Islet precursor cell (in vitro differentiated cells): ENCODE measurements at regions not wholly inside any gene's neighbourhood (a gene's known extent, or its start where the extent isn't known, plus 50 kb on each side); places are given as distances from the start of the nearest gene placed in this dataset.

Source experiments
- DNase-seq: peaks from one replicate; pipeline ENCODE4 v3.0.0-alpha.2; 2018

DNA sequence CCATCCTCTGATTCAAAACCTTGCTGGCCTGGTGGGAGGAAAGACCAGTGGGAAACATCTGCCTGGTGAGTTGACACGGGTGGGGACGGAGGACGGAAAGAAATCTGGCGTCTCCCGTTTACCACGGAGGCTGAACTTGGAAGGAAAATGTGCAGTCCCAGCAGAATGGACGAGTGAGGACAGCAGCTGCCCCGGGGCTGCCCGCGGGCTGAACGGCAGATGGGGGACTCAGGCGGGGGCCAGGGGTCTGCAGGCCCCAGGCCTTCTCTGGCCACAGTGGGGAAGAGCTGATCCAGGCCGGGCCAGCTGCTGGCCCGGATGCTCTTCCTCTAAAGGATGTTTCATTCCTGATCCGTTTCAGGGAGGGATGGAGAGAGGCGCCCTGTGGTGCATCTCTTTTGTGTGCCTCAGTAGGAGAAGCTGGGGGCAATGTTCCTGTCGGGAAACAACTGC is 147.5 kb upstream of the CHST15 start:
- no peak for DNase-seq

DNA sequence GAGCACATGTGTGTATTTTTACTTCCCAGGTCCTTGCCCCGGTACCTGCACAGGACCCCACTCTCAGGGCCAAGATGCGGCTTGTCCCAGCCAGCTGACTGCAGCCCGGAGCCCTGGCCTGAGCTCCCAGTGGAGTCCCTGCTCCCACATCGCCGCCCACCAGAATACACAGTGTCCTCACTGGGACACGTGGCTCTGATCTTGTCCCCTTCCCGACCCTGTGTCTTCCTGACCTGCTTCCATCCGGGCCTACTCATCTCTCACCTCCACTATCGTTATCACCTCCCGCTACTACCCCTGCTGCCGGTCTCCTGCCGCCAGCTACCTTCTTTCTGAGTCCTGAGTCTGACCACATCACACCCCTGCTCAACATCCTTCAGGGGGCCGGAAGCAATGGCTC is 146.3 kb upstream of the CHST15 start:
- DNase-seq, result no peak

DNA sequence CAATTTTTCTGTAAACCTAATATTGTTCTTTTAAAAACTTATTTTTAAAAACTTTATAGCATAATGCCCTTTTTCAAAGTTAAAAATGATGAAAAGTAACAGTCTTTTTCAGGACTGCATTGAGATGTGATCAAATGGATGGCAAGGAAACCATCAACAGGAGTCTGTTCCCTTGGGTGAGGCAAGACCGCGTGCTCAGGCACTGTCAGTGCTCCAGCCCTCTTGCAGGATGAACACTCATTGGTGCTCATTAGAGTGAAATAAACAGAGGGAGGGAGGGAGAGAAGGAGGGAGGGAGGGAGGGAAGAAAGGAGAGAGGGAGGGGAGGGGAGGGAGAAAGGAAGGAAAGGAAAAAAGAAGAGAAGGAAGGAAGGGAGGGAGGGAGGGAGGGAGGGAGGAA is 145.7 kb upstream of the CHST15 start:
- no peak for DNase-seq

DNA sequence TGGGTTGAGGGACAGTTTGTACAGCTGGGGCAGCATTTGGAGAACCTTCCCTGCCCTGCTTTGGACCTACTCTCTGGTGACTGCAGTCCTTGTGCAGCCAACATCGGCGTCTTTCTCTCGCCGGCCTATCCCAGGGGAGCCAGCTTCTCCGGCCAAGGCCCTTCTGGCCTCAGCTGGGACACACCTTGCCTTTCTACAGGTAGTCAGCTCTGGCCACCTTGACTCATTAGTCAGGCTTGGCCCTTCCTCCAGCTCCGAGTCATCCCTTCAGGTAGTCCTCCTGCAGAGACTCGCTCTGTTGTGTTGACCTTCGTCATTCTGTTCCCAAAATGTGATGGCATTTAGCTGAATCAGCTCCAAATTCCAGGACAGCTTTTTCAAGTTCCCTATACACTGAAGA is 145.0 kb upstream of the CHST15 start:
- DNase-seq, result no peak

DNA sequence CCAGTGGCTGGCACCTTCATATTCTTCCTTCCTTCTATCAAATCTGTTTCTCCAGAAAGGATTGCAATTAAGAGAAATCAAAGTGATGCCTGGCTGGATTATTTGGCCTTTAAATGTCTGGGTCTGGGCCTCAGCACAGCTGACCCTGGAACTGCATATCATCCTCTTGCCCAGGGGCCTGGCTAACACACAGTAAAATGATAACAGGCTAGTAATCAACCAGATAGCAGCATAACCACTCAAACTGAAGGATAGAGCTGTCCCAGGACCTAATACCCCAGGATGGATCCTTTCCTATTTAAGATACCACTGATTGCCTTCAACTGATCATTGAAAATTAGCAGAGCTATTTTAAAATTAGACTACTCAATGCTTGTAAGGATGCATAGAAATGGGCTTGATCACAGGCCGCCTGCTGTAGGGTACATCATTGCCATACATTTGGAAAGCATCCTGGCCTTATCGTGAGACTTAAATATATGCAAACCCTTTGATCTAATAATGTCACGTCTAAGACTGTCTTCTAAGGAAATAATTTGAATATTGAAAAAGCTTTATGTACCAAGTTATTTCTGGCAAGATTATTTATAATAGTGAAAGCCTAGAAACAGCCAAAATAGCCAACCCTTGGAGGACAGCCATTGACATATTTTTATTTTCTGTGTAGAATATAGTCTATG is 144.0 kb upstream of the CHST15 start:
- DNase-seq, result no peak

DNA sequence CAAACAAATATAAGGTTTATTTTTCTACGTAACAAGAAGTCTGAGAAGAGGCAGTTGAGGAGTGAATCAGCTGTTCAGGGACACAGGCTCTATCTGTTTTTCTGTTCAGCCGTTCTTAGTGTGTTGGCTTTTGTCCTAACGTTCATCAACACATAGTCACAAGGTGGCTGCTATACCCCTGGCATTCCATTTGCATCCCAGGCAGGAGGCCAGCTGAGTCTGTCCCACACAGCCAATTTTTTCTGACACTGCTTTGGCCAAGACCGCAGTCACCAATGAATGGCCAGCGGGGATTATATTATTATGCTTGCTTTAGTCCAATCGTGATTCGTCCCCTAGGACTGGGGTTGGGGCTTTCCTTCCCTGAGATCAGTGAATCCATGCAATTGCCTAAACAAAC is 143.4 kb upstream of the CHST15 start:
- no peak for DNase-seq

DNA sequence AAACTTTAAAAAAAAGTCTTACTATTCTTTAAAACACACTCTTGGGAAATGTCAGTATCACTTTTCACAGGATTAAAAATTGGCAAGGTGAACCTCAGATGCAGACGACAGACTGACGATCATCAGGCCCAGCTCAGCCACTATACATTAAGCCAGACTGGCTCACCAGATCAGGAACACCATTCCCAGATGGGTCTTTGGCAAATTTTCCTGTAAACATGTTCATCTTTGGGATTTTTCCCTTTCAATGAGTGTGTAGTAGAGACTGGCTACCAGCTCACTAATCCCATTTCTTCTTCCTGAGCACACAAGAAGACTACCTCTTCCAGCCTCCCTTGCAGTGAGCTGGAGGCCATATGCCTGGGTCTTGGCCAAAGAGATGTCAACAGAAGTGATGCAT is 142.7 kb upstream of the CHST15 start:
- DNase-seq, result no peak

DNA sequence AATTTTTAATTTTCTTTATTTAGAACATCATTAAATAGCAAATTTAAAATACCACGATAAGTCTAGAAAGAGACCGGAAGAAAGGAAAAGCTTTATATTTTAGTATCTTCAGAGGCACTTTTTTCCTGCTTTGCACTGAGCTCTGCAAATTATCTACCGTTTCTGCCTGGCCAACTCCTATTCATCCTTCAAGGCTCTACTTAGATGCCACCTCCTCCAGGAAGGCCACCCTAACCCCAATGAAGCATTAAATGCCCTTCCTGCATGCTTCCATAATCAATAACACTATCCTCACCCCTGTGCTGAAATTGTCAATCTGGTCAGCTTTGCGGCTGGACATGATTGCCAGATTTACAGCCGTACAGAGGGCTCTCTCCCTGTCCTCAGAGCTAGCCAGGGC is 141.8 kb upstream of the CHST15 start:
- no peak for DNase-seq

DNA sequence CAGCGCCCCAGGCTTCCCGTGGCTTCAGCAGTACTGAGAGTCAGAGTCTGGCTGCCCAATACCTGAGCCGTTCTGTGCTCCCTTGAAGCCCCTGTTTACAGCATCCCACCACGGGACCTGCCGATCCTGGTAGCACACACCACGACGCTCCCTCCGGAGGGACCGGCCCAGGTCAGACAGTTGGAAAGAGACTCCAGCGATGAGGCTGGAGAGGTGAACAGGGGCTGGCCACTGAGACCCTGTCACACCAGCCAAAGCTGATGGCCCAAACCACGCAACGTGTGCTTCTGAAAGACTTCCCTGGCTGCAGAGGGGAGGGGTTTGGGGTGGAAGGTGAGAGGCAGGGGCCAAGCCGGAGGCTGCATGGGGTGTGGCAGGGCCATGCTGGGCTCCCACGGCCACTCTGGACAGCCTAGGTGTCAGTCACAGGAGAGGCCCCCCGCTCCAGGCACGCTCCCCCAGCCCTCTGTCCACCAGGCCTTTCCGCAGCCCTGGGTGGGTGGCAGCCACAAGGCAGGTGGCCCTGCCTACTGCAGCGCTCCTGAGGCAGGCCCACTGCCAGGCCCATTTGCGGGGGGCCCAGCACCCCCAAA is 140.2 kb upstream of the CHST15 start:
- DNase-seq, result no peak

DNA sequence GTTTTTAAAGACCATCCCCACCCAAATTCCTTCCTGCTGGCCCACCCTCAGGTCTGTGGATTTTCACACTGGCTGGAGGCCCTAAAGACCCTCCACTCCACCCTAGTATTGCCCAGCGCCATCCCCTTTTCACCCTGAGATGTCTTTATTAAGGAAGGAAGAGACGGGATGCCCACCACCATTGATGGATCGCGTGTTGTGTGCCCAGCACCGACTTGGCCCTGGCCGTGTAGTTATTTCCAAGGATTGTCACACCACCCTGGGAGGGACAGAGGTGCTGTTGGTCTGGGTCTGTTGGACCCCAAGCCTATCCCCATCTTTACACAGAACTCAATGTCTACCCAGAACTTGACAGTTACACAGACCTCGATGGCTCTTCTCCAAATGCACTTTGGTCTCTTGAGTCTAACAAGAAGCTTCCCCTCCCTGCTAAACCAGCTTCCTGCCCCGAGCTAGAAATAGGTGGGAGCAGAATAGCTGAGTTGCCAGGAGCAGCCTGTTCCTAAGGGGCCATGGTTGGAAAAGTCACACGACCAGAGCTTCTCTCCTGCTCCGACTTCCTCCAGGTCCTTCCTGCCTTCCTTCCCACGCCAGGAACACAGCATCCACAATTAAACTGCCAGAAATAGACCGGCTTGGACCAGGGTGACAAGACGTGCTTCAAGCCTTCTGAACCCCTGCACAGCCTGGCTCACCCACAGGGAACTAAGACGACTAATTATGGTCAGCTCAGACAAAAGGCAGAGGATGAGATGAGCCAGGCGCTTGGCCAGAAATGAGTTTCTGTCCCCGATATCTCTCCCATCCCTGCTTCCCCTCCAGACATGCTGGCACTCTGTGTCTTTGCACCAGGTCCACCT is 139.5 kb upstream of the CHST15 start:
- no peak for DNase-seq

DNA sequence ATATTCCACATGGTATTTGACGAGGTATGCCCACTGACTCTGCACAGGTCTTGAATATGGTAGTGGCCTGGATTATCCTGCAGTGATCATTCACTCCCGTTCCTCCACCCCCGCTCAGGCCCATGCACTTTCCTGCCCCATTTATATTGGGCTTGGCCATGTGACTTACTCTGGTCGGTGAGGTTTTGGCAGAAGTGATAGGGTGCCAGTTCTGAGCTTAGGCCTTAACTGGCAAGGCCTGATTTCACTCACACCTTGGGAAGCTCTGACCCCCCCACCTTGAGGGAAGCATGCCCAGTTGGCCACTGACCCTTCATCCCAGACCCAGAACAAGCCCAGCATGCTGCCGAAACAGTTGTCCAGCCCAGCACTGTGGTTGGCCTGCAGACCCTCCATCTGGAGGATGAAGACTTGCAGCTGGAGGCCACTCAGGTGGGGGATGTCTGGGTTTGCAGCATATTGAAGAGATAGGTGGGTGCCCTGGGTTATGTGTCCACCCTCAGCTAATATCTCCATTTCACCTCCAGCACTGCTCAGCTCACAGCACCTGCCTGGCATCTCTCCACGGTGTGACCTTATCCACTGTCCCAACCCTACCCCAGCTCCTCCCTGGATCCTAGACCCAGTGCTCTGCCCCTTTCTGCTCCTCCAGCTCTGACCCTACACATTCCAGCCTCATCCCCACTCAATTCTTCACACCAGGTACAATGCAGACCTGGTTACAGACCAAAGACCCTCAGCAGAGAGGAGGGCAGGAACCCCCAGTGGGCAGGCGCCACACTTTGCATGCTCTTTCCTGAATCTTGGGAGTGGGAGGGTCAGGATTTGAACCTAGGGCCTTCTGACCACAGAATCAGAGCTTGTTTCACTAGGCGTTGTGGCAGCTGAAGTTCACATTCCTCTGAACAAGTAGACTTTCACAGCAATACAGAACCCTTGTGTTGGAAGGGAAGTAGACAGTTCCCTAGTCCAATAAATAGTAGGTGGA is 138.1 kb upstream of the CHST15 start:
- no peak for DNase-seq

DNA sequence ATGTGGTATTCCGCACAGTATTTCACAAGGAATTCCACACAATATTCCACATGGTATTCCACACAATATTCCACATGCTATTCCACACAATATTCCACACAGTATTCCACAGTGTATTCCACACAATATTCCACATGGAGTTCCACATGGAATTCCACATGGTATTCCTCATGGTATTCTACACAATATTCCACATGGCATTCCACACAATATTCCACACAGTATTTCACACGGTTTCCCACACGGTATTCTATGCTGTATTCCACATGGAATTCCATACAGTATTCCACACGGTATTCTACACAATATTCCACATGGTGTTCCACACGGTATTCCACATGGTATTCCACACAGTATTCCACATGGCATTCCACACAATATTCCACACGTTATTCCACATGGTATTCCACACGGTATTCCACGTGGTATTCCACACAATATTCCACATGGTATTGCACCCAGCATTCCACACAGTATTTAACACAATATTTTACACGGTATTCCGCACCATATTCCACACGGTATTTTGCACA is 137.3 kb upstream of the CHST15 start:
- DNase-seq, result no peak

DNA sequence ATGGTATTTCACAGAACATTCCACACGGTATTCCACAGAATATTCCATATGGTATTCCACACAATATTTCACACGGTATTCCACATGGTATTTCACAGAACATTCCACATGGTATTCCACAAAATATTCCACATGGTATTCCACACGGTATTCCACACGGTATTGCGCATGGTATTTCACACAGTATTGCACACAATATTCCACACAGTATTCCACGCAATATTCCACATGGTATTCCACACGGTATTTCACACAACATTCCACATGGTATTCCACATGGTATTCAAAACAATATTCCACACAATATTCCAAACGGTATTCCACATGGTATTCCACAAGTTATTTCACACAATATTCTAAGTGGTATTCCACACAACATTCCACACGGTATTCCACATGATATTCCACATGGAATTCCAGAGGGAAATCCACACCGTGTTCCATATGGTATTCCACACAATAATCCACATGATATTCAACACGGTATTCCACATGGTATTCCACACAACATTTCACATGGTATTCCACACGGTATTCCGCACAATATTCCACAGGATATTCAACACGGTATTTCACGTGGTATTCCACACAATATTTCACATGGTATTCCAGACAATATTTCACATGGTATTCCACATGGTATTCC is 136.7 kb upstream of the CHST15 start:
- no peak for DNase-seq

DNA sequence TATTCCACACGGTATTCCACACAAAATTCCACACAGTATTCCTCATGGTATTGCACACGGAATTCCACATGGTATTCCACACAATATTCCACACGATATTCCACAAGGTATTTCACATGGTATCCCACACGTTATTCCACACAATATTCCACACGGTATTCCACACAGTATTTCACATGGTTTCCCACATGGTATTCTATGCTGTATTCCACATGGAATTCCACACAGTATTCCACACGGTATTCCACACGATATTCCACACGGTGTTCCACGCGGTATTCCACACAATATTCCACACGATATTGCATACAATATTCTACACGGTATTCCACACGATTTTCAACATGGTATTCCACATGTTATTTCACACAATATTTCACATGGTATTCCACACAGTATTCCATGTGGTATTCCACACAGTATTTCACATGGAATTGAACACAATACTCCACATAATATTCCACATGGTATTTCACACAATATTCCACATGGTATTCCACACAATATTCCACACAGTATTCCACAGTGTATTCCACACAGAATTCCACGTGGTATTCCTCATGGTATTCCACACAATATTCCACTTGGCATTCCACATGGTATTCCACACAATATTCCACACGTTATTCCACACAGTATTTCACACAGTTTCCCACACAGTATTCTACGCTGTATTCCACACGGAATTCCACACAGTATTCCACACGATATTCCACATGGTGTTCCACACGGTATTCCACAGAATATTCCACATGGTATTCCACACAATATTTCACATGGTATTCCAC is 136.0 kb upstream of the CHST15 start:
- DNase-seq, result no peak

DNA sequence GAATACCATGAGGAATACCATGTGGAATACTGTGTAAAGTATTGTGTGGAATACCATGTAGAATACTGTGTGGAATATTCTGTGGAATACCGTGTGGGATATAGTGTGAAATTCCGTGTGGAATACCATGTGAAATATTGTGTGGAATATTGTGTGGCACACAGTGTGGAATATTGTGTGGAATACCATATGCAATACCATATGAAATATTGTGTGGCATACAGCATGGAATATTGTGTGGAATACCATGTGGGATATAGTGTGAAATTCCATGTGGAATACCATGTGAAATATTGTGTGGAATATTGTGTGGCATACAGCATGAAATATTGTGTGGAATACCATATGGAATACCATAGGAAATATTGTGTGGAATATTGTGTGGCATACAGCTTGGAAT is 135.1 kb upstream of the CHST15 start:
- no peak for DNase-seq

DNA sequence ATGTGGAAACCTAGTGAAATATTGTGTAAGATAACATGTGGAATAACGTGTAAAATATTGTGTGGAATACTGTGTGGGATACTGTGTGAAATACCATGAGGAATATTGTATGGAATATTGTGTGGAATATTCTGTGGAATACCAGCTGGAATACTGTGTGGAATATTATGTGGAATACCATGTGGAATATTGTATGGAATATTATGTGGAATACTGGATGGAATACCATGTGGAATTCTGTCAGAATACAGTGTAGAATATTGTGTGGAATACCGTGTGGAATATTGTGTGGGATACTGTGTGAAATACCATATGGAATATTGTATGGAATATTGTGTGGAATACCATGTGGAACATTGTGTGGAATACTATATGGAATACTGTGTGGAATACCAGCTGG is 134.6 kb upstream of the CHST15 start:
- no peak for DNase-seq

DNA sequence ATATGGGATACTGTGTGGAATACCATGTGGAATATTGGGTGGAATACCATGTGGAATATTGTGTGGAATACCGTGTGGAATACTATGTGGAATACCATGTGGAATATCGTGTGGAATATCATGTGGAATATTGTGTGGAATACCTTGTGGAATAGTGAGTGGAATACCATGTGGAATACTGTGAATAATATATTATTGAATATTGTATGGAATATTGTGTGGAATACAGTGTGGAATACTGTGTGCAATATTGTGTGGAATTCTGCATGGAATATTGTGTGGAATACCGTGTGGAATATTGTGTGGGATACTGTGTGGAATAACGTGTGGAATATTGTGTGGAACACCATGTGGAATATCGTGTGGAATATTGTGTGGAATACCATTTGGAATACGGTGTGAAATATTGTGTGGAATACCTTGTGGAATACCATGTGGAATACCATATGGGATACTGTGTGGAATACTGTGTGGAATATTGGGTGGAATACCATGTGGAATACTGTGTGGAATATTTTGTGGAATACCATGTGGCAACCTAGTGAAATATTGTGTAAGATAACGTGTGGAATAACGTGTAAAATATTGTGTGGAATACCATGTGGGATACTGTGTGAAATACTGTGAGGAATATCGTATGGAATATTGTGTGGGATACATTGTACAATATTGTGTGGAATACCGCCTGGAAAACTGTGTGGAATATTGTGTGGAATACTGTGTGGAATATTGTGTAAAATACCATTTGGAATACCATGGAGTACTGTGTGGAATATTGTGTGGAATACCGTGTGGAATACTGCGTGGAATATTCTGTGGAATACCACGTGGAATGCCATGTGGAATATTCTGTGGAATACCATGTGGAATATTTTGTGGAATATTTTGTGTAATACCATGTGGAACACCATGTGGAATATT is 133.9 kb upstream of the CHST15 start:
- DNase-seq, result no peak

DNA sequence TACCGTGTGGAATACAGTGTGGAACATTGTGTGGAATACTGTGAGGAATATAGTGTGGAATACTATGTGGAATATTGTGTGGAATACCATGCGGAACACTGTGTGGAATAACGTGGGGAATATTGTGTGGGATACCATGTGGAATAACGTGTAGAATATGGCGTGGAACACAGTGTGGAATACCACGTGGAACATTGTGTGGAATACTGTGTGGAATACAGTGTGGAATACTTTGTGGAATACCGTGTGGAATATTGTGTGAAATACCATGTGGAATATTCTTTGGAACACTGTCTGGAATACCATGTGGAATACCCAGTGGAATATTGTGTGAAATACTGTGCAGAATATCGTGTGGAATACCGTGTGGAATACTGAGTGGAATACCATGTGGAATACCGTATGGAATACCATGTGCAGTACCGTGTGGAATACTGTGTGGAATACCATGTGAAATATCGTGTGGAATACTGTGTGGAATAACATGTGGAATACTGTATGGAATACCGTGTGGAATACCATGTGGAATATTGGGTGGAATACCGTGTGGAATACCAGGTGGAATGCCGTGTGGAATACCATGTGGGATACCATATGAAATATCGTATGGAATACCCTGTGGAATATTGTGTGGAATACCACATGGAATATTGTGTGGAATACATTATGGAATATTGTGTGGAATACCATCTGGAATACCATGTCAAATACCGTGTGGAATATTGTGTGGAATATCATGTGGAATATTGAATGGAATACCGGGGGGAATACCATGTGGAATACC is 133.1 kb upstream of the CHST15 start:
- DNase-seq, result no peak
